SH-SY5Y (cell line): ENCODE measurements at regions not wholly inside any gene's neighbourhood (a gene's known extent, or its start where the extent isn't known, plus 50 kb on each side); places are given as distances from the start of the nearest gene placed in this dataset.

Experiments used
- GATA2 ChIP-seq: IDR thresholded peaks from 2 replicates; pipeline ENCODE4 v1.6.1; 2011; ENCODE audit warnings: mild to moderate bottlenecking, low read depth, low read length
- GATA3 ChIP-seq: IDR thresholded peaks from 2 replicates; pipeline ENCODE4 v1.6.1; 2011; ENCODE audit warnings: low read depth, mild to moderate bottlenecking, low read length, moderate library complexity

DNA sequence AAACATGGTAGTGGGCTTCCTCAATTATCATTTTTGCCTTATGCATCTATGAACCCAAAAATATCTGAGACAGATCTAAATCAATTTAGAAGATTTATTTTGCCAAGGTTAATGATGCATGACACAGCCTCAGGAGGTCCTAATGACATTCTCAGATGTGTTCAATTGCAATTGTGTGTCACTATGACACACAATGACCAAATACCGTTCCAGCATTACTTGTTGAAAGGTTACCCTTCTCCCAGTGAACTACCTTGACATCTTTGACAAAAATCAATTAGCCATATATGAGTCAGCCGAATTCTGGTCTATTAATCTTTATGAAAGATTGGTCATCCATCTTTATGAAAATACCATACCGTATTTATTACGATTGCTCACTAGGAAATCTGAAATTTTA lies 592.5 kb upstream of the GJE1 start:
- TF ChIP-seq GATA2 (no peak), GATA3 (no peak)
